SU-DHL-6 (cell line): ENCODE measurements at regions not wholly inside any gene's neighbourhood (a gene's known extent, or its start where the extent isn't known, plus 50 kb on each side); places are given as distances from the start of the nearest gene placed in this dataset.

ENCODE experiments used
- EZH2phosphoT487 ChIP-seq: fragments of 200-600 bp; sonication (generic), shearing (Covaris generic); conservative IDR thresholded peaks from 2 replicates; pipeline ENCODE4 v1.6.1; 2018; ENCODE audit warnings: mild to moderate bottlenecking, antibody characterized with exemption, low read length, moderate library complexity, mixed read lengths
- TF ChIP-seq, protein P1 (sequence below): fragments of 200-600 bp; sonication (generic); IDR thresholded peaks from one replicate; pipeline ENCODE4 v1.5.1; 2017; ENCODE audit warnings: antibody characterized with exemption, mild to moderate bottlenecking, low read length, moderate library complexity; ENCODE audit not compliant: insufficient read depth, poor library complexity, severe bottlenecking

DNA sequence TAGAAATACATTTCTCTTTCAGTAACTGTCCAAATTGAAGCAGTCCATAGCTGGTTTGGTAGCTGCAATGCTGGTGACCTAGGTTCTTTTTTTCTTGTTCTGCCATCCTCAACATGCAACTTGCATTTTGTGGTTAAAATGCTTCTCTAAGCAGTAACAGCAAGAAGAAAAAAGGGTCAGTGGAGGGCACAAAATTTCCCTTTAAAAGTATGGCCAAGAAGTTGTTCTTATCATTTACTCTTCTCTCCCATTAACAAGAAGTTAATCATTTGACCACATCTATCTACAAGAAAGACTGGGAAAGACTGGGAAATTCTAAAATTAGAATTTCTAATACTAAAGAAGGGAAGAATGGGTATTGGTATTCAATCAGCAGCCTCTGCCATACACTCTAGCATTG is 569.9 kb downstream of the CPS1 start:
- TF ChIP-seq, protein P1, sequence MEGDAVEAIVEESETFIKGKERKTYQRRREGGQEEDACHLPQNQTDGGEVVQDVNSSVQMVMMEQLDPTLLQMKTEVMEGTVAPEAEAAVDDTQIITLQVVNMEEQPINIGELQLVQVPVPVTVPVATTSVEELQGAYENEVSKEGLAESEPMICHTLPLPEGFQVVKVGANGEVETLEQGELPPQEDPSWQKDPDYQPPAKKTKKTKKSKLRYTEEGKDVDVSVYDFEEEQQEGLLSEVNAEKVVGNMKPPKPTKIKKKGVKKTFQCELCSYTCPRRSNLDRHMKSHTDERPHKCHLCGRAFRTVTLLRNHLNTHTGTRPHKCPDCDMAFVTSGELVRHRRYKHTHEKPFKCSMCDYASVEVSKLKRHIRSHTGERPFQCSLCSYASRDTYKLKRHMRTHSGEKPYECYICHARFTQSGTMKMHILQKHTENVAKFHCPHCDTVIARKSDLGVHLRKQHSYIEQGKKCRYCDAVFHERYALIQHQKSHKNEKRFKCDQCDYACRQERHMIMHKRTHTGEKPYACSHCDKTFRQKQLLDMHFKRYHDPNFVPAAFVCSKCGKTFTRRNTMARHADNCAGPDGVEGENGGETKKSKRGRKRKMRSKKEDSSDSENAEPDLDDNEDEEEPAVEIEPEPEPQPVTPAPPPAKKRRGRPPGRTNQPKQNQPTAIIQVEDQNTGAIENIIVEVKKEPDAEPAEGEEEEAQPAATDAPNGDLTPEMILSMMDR: no peak
- TF ChIP-seq EZH2phosphoT487: no peak
